ENCODE measurements at regions not wholly inside any gene's neighbourhood (a gene's known extent, or its start where the extent isn't known, plus 50 kb on each side); places are given as distances from the start of the nearest gene placed in this dataset.
"Not testable (repeated sequence)": the region's sequence is repeated elsewhere in the genome, so short reads cannot be mapped to it uniquely, and the experiment has no call there.

- DNase-seq = no peak
Observed at GRCh38 chr5:16392718-16393117, 72.9 kb downstream of the ZNF622 start.

GRCh38 chr5:16391858-16392649 is 73.5 kb downstream of the ZNF622 start:
- no peak for DNase-seq

GRCh38 chr5:16390825-16391224 is 74.8 kb downstream of the ZNF622 start:
- no peak for DNase-seq

- no peak for DNase-seq
Observed at GRCh38 chr5:16385516-16386090, 80.0 kb downstream of the ZNF622 start.

- no peak for DNase-seq
Observed at GRCh38 chr5:16384804-16385203, 80.8 kb downstream of the ZNF622 start.

GRCh38 chr5:16384222-16384621 is 81.4 kb downstream of the ZNF622 start:
- DNase-seq = no peak

GRCh38 chr5:16383544-16384052 is 82.0 kb downstream of the ZNF622 start:
- DNase-seq = peak; percentile 60

GRCh38 chr5:16382047-16382446 is 83.6 kb downstream of the ZNF622 start:
- no peak for DNase-seq

- DNase-seq = no peak
Observed at GRCh38 chr5:16378762-16379161, 86.8 kb downstream of the ZNF622 start.

GRCh38 chr5:16372493-16372892 is 93.1 kb downstream of the ZNF622 start:
- no peak for DNase-seq

GRCh38 chr5:16366491-16366890 is 99.1 kb downstream of the ZNF622 start:
- DNase-seq = no peak

- no peak for DNase-seq
Observed at GRCh38 chr5:16364910-16365309, 100.7 kb downstream of the ZNF622 start.

- not testable (repeated sequence) for DNase-seq
Observed at GRCh38 chr5:16353439-16353838, 112.2 kb downstream of the ZNF622 start.

GRCh38 chr5:16350816-16351215 is 114.8 kb downstream of the ZNF622 start:
- DNase-seq = no peak

- DNase-seq = no peak
Observed at GRCh38 chr5:16346380-16346779, 119.2 kb downstream of the ZNF622 start.

GRCh38 chr5:16345454-16345853 is 120.1 kb downstream of the ZNF622 start:
- DNase-seq = no peak

GRCh38 chr5:16326137-16326536 is 139.5 kb downstream of the ZNF622 start:
- no peak for DNase-seq

- no peak for DNase-seq
Observed at GRCh38 chr5:16321284-16321683, 141.7 kb upstream of the MARCHF11 start.

- no peak for DNase-seq
Observed at GRCh38 chr5:16315501-16315900, 135.9 kb upstream of the MARCHF11 start.

- no peak for DNase-seq
Observed at GRCh38 chr5:16313761-16314160, 134.2 kb upstream of the MARCHF11 start.

GRCh38 chr5:16312785-16313184 is 133.2 kb upstream of the MARCHF11 start:
- DNase-seq = no peak

GRCh38 chr5:16311666-16312065 is 132.1 kb upstream of the MARCHF11 start:
- no peak for DNase-seq

- no peak for DNase-seq
Observed at GRCh38 chr5:16306812-16307211, 127.2 kb upstream of the MARCHF11 start.

- no peak for DNase-seq
Observed at GRCh38 chr5:16304846-16305245, 125.3 kb upstream of the MARCHF11 start.
